Breast epithelium (tissue), 3 donors: ENCODE measurements at regions not wholly inside any gene's neighbourhood (a gene's known extent, or its start where the extent isn't known, plus 50 kb on each side); places are given as distances from the start of the nearest gene placed in this dataset.

Experiments used
- POLR2A ChIP-seq: fragments of 450-650 bp; IDR thresholded peaks from one replicate; pipeline ENCODE4 v1.6.1; 2016; ENCODE audit warnings: antibody characterized with exemption, mild to moderate bottlenecking, moderate library complexity
- POLR2AphosphoS5 ChIP-seq, 3 donors: sonication (generic); formaldehyde crosslinking; IDR thresholded peaks; one replicate each; pipeline ENCODE4 v1.6.1; 2017; ENCODE audit warnings: antibody characterized with exemption in 3 of 3
- TF ChIP-seq, protein P1 (sequence below), 3 donors: fragments of 450-650 bp; IDR thresholded peaks; one replicate each; pipeline ENCODE4 v1.5.1; 2016 to 2017; ENCODE audit warnings: antibody characterized with exemption in 3 of 3, mild to moderate bottlenecking in 3 of 3, moderate library complexity in 3 of 3

DNA sequence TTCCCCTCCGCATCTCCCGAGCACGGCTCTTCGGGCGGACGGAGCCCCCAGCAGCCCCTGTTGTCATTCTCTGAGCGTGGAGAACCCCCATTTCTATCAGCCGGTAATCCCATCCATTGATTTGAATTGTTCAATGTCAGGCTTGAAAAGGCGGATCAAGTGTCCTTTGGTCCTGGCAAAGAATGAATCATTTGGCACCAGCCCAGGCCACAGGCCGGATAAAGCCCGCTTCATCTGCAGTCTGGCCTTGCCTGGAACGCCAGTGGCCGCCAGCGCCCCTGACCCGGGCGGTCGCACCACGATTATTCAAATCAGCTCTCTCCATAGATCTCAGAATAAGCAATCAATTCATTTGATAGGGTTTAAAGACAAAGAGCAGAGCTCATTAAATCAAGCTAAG lies 188.9 kb downstream of the BRD1 start:
- TF ChIP-seq, protein P1, sequence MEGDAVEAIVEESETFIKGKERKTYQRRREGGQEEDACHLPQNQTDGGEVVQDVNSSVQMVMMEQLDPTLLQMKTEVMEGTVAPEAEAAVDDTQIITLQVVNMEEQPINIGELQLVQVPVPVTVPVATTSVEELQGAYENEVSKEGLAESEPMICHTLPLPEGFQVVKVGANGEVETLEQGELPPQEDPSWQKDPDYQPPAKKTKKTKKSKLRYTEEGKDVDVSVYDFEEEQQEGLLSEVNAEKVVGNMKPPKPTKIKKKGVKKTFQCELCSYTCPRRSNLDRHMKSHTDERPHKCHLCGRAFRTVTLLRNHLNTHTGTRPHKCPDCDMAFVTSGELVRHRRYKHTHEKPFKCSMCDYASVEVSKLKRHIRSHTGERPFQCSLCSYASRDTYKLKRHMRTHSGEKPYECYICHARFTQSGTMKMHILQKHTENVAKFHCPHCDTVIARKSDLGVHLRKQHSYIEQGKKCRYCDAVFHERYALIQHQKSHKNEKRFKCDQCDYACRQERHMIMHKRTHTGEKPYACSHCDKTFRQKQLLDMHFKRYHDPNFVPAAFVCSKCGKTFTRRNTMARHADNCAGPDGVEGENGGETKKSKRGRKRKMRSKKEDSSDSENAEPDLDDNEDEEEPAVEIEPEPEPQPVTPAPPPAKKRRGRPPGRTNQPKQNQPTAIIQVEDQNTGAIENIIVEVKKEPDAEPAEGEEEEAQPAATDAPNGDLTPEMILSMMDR (IDR thresholded peaks at IDR 0.05), result no peak
- TF ChIP-seq POLR2A (no peak), POLR2AphosphoS5 (IDR thresholded peaks at IDR 0.05) (no peak)
